Ovary (tissue), 3 donors: ENCODE measurements at regions not wholly inside any gene's neighbourhood (a gene's known extent, or its start where the extent isn't known, plus 50 kb on each side); places are given as distances from the start of the nearest gene placed in this dataset.

ENCODE experiments used
- CTCF ChIP-seq, 3 donors: fragments of 450-650 bp in 2 of 3; fragments of 200-600 bp in 1 of 3; IDR thresholded peaks; one replicate each; pipeline versions ENCODE4 v1.5.1 to v1.8.0; 2016 to 2022; ENCODE audit warnings: antibody characterized with exemption in 3 of 3, mild to moderate bottlenecking in 1 of 3
- EP300 ChIP-seq: sonication (generic); formaldehyde crosslinking; IDR thresholded peaks from one replicate; pipeline ENCODE4 v1.6.1; 2017; ENCODE audit warnings: antibody characterized with exemption
- POLR2A ChIP-seq: fragments of 450-650 bp; IDR thresholded peaks from one replicate; pipeline ENCODE4 v1.6.1; 2017; ENCODE audit warnings: antibody characterized with exemption, mild to moderate bottlenecking, moderate library complexity
- donor health status: DM: no; HTN: no; CAD: no.

DNA sequence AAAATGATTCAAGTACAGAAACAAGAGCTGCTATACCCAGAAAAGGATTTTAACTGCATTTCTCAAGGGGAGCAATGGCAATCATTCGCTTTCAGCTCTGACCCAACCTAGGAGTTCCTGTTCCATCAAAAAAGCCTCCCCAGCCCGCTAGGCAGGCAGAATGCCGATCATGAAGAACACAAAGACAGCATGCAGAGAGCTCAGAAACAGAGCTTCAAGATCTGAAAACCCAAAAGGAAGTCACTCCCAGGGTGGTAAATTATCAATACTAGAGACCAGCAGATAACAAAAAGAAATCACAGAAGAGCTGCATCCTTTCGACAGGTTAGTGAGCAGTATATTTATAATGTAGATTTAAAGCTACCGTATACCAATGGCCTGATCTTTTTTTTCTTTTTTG, 84.8 kb upstream of the CRIM1 start:
- TF ChIP-seq CTCF (IDR thresholded peaks at IDR 0.05): no peak
- no peak for TF ChIP-seq EP300
- no peak for TF ChIP-seq POLR2A
